ENCODE measurements at regions not wholly inside any gene's neighbourhood (a gene's known extent, or its start where the extent isn't known, plus 50 kb on each side); places are given as distances from the start of the nearest gene placed in this dataset.

DNA sequence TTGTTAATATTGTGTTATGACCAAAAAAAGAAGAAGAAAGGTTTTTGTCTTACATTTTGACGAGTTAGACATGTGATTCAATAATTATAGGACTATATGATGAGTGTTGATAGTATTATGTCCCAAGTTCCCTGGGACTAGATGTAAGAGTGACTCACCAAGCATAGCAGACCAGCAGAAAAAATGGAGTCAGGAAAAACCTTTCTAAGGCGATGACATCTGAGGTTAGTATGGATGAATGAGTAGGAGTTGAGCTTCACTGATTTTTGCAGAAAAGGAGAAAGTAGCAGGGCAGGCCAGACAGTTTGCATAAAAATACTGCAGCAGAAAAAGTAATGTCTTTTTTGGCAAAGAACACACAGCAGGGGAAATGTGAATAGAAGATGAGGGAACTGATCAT is 1041.3 kb upstream of the ADGRL4 start:
- WGBS, 2 donors: 78 to 82% methylated on average over 2 of the region's 2 CpGs
- no peaks in the 10 kb centered on the region for H3K27me3 ChIP-seq
- no peak overlapping the region for H3K27ac ChIP-seq
- DNase-seq: no peak
- TF ChIP-seq, protein P1, sequence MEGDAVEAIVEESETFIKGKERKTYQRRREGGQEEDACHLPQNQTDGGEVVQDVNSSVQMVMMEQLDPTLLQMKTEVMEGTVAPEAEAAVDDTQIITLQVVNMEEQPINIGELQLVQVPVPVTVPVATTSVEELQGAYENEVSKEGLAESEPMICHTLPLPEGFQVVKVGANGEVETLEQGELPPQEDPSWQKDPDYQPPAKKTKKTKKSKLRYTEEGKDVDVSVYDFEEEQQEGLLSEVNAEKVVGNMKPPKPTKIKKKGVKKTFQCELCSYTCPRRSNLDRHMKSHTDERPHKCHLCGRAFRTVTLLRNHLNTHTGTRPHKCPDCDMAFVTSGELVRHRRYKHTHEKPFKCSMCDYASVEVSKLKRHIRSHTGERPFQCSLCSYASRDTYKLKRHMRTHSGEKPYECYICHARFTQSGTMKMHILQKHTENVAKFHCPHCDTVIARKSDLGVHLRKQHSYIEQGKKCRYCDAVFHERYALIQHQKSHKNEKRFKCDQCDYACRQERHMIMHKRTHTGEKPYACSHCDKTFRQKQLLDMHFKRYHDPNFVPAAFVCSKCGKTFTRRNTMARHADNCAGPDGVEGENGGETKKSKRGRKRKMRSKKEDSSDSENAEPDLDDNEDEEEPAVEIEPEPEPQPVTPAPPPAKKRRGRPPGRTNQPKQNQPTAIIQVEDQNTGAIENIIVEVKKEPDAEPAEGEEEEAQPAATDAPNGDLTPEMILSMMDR (IDR thresholded peaks at IDR 0.05): no peak
- TF ChIP-seq POLR2A (IDR thresholded peaks at IDR 0.05): no peak
- H3K36me3 ChIP-seq (ENCODE audit: low read depth, missing control alignments): no peaks in the 10 kb centered on the region
- no peak overlapping the region for H3K4me3 ChIP-seq
- H3K4me1 ChIP-seq: no peaks in the 10 kb centered on the region
- no peaks in the 10 kb centered on the region for H3K9me3 ChIP-seq
- intact Hi-C loops (cut with DNase I; ENCODE audit: low total_unique reads): no loop called here

DNA sequence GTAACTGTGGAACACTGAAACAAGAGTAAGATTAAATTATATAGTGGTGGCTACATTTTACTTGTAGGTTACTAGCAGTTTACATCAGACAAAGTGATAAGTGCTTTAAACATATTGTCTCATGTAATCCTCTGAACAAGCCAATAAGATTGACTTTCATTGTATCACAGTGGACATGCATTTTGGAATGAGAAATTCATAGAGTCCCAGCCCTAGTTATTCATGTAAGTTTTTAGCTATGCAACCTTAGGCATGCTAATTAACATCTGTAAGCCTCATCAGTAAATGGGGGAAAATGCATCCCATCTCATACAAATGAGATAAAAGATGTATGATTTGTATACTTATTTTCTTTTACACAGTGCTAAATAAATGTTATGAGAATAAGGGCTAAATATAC is 1038.1 kb upstream of the ADGRL4 start:
- Histone ChIP-seq H3K27ac (no peak overlapping the region), H3K36me3 (ENCODE audit: low read depth, missing control alignments) (no peaks in the 10 kb centered on the region), H3K4me1 (no peaks in the 10 kb centered on the region), H3K27me3 (no peaks in the 10 kb centered on the region), H3K4me3 (no peak overlapping the region), H3K9me3 (no peaks in the 10 kb centered on the region)
- DNase-seq: no peak
- no peak for TF ChIP-seq POLR2A (IDR thresholded peaks at IDR 0.05)
- intact Hi-C loops (cut with DNase I; ENCODE audit: low total_unique reads): no loop called here

DNA sequence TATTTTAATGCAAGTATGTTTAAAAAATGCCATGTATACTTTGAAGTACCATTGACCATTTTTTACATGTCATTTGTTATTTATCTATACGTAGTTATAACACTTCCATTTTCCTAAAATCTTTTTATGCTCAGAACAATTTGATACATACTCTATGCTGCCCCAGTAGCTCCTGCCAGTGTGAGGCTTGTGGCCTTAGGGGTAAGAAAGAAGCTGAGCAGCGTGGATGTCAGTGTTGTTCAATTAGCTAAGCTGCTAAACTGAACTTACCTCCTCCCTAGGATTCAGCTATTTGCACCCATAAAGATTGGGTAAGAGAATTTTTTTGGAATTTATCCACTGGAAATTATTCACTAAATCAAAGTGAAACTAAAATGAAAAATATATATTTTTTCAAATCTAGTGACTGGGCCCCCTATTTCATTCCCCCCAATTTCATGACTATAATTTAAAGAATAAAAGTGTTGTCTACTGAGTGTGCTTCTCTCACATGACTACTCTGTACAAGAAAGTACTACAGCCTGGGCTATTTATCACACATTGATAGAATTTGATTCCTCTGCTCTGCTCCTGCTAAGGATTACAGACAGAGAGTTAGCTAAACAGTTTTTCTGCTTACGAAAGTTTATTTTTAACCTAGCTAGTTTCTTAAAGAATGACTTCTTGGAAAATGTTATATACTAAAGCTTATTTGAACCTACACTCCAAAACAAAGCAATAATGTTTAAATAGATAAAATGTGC is 1030.3 kb upstream of the ADGRL4 start:
- H3K4me1 ChIP-seq: no peaks in the 10 kb centered on the region
- DNase-seq: no peak
- TF ChIP-seq, protein P1 (IDR thresholded peaks at IDR 0.05): no peak
- TF ChIP-seq POLR2A (IDR thresholded peaks at IDR 0.05): no peak
- H3K36me3 ChIP-seq (ENCODE audit: low read depth, missing control alignments): no peaks in the 10 kb centered on the region
- H3K27me3 ChIP-seq: no peaks in the 10 kb centered on the region
- H3K4me3 ChIP-seq: no peak overlapping the region
- no peak overlapping the region for H3K27ac ChIP-seq
- no peaks in the 10 kb centered on the region for H3K9me3 ChIP-seq
- 83 to 88% methylated on average over 3 of the region's 3 CpGs for WGBS, 2 donors
- intact Hi-C loops (cut with DNase I; ENCODE audit: low total_unique reads): no loop called here

DNA sequence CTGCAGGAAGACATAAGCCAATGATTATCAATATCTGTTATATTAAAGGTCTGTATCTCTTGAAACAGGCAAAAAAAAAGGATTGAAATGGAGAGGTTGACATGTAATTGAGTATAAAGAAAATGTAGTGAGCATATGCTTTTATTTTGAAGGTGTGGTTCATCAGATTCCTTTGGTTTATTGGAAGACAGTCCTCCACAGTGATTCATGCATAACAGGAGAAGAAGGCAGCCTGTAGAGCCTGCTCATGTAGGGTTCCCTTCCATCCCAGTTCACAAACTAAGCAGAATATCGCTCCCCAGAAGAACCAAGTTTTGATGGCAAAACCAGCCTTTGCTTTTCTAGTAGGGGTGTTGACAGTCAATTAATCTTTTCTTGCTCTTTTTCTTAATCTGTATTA is 1016.8 kb upstream of the ADGRL4 start:
- Histone ChIP-seq H3K4me1 (no peaks in the 10 kb centered on the region), H3K9me3 (no peaks in the 10 kb centered on the region), H3K27me3 (no peaks in the 10 kb centered on the region), H3K4me3 (no peak overlapping the region), H3K27ac (no peak overlapping the region), H3K36me3 (ENCODE audit: low read depth, missing control alignments) (no peaks in the 10 kb centered on the region)
- no peak for TF ChIP-seq POLR2A (IDR thresholded peaks at IDR 0.05)
- TF ChIP-seq, protein P1 (IDR thresholded peaks at IDR 0.05): no peak
- WGBS, 2 donors: 100% methylated on average over 1 of the region's 1 CpG
- intact Hi-C loops (cut with DNase I; ENCODE audit: low total_unique reads): no loop called here
- no peak for DNase-seq

DNA sequence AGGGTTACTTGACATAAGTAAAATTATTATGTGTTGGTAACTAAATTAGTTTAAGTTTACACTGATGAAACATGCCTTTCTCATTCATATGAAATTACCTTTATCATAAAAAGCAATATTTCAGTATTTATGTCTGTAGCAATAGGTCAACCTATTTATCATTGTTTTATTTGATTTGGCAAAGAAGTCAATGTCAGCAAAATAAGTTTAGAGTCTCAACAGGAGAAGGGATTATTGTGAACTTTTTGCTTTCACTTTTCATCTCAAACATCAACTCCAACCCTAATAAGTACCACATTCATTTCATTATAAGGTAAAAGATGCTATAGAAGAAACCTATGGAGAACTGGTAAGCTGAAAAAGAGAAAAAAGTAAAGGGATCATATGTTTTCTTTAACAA is 1015.4 kb upstream of the ADGRL4 start:
- Histone ChIP-seq H3K4me1 (no peaks in the 10 kb centered on the region), H3K36me3 (ENCODE audit: low read depth, missing control alignments) (no peaks in the 10 kb centered on the region), H3K4me3 (no peak overlapping the region), H3K27ac (no peak overlapping the region), H3K27me3 (no peaks in the 10 kb centered on the region), H3K9me3 (no peaks in the 10 kb centered on the region)
- intact Hi-C loops (cut with DNase I; ENCODE audit: low total_unique reads): no loop called here
- no peak for TF ChIP-seq POLR2A (IDR thresholded peaks at IDR 0.05)
- TF ChIP-seq, protein P1 (IDR thresholded peaks at IDR 0.05): no peak
- no peak for DNase-seq
